LNCaP clone FGC (cell line): ENCODE measurements at regions not wholly inside any gene's neighbourhood (a gene's known extent, or its start where the extent isn't known, plus 50 kb on each side); places are given as distances from the start of the nearest gene placed in this dataset.
"Not testable (repeated sequence)": the region's sequence is repeated elsewhere in the genome, so short reads cannot be mapped to it uniquely, and the experiment has no call there.

ENCODE experiments used
- DNase-seq: peaks from one replicate; pipeline ENCODE4 v3.0.0-alpha.2; 2011; ENCODE audit warnings: low read depth
- H3K4me3 ChIP-seq: 2 replicates; pipeline ENCODE4 v1.5.1; 2011; ENCODE audit warnings: mild to moderate bottlenecking, low read depth, low read length, control low read depth
- TF ChIP-seq, protein P1 (sequence below): IDR thresholded peaks from 2 replicates; pipeline ENCODE4 v1.5.1; 2012; ENCODE audit warnings: mild to moderate bottlenecking; ENCODE audit not compliant: control insufficient read depth, insufficient read depth; ENCODE audit errors: extremely low read depth

DNA sequence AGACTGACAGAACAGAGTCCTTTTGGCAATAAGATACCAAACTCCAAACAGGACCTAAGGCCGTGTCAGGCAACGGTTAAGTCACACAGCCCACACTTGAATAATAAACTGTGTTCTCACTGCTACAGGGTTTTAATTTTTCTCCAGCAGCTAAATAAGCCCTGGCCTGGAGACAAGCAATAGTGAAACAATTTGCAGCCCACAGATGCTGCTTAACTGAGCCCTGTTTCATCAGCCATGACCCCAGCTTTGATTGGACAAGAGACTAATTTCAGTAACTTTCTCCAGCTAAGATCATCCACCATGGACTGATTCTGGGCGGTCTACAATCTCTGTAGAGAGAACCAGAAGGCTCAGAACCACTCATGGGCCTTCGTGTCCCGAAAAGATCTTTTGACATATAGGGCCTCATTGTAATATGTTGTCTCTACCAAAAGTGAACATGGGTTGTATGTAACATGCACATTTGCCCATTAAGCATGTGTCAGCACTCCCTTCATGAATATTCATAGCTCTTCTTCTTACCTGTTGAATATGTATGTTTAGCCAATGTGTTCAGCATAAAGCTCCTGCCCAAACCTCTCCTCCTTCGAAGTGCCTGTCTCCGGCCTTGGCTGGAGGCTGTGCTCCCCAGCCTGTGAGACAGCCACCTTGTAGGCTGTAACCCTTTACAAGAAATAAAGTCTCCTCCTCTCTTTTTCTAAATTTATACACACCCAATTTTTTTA lies 223.1 kb upstream of the AKR1E2 start:
- TF ChIP-seq, protein P1, sequence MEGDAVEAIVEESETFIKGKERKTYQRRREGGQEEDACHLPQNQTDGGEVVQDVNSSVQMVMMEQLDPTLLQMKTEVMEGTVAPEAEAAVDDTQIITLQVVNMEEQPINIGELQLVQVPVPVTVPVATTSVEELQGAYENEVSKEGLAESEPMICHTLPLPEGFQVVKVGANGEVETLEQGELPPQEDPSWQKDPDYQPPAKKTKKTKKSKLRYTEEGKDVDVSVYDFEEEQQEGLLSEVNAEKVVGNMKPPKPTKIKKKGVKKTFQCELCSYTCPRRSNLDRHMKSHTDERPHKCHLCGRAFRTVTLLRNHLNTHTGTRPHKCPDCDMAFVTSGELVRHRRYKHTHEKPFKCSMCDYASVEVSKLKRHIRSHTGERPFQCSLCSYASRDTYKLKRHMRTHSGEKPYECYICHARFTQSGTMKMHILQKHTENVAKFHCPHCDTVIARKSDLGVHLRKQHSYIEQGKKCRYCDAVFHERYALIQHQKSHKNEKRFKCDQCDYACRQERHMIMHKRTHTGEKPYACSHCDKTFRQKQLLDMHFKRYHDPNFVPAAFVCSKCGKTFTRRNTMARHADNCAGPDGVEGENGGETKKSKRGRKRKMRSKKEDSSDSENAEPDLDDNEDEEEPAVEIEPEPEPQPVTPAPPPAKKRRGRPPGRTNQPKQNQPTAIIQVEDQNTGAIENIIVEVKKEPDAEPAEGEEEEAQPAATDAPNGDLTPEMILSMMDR = no peak
- DNase-seq = no peak
- H3K4me3 ChIP-seq = no peak overlapping the region

DNA sequence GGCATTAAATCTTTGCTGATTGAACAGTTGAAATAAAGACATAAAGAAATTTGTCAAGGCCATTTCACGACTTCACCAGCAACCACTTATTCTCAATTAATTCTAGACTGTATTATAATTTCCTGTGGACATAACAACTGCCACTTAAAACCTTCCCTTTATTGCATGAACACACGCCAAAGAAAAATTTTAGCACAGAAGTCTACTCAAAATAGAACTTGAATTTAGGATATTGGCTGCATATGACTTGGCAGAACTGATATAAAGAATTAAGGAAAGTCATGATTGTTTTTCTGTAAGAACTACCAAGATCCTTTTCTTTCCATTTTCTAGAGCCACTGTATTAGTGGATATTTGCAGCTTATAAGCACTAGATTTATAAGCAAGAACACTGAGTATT lies 226.5 kb upstream of the AKR1E2 start:
- DNase-seq = no peak
- TF ChIP-seq, protein P1 = no peak
- H3K4me3 ChIP-seq = no peak overlapping the region

DNA sequence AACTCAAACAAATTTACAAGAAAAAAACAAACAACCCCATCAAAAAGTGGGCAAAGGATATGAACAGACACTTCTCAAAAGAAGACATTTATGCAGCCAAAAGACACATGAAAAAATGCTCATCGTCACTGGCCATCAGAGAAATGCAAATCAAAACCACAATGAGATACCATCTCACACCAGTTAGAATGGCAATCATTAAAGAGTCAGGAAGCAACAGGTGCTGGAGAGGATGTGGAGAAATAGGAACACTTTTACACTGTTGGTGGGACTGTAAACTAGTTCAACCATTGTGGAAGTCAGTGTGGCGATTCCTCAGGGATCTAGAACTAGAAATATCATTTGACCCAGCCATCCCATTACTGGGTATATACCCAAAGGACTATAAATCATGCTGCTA lies 228.1 kb upstream of the AKR1E2 start:
- not testable (repeated sequence) for H3K4me3 ChIP-seq, DNase-seq

DNA sequence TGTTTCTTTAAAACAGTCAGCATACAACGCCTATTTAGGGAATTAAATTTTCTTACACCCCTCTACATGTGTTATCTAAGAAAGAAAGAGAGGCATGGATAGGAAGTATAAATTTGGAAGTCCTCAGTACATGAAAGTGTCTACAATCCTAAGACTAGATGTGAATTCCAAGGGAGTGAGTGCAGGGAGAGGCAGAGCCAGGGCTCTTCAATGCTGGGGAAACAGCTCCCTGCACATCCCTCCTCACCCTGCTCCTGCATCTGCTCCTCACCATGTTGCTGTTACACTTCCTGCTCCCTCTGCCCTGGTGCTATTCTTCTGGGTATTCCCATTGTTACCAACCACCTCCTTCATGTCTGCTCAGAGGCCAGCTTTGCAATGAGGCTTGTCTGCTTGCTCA lies 229.1 kb upstream of the AKR1E2 start:
- TF ChIP-seq, protein P1 = no peak
- no peak for DNase-seq
- no peak overlapping the region for H3K4me3 ChIP-seq

DNA sequence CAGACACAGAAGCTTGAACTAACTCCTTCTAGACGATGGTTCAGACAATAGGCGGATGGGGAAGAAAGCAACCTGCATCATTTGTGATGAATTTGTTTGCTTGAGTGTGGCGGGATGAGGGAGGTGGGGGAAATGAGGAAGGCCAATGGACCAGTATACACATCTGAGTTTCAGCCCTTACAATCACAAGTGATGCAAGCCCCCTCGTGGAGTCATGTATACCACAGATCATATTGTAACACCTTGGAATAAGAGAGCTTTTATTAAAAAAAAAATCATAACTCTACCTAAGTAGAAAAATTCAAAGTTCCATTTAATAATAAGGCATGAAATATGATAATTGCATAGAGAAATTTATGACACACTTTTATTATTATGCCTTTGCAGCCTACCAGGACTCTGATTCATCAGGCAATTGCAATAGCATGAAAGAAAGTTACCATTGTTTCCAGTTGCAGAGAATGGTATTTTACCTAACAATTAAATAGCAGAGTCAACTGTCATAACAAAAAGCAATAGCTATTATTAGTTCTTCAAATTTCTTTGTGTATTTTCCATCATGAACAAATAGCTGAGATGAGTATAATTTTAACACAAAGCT lies 230.2 kb upstream of the AKR1E2 start:
- DNase-seq = no peak
- H3K4me3 ChIP-seq = no peak overlapping the region
- TF ChIP-seq, protein P1 = no peak

DNA sequence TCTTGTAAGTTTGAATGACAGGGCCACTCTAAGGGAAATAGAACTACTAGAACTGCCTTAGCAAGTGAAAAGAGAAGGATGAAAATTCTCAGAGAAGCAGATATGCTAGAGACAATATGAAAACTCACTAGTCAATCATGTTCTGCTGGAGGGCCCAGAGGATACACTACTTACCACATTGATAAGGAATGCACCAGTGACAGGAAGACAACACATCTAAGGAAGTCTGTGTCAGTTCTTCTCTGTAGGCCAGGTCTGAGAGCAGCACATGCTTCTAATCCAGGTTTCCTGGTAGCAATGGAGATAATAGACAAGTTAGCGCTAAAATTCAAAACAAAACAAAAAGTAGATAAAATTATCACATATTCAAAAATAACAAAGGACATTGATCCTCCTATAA lies 235.2 kb upstream of the AKR1E2 start:
- H3K4me3 ChIP-seq = no peak overlapping the region
- no peak for DNase-seq
- TF ChIP-seq, protein P1 = no peak

DNA sequence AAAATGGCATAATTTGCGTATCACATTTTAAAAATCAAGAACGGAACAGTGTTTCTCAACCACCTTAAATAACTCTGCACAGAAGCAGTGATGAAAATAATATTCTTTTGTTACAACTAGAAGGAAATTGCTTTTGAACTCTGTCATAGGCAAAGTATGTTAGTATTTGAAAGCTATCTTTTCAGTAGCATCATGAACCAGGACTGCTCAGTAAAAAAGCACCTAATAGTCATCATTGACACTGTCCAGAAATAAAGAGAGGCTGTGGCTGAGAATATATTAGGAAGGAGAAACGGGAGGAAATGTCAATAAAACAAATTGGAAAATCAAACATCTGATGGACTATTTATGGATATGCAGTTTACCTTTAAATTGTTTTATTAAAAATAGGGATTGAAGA lies 237.2 kb upstream of the AKR1E2 start:
- H3K4me3 ChIP-seq = no peak overlapping the region
- TF ChIP-seq, protein P1 = no peak
- DNase-seq = no peak
